DMS153 treated with DMSO at 0.1 percent for 48 hours (cell line): ENCODE measurements at regions not wholly inside any gene's neighbourhood (a gene's known extent, or its start where the extent isn't known, plus 50 kb on each side); places are given as distances from the start of the nearest gene placed in this dataset.

Source experiments
- DNase-seq: peaks from one replicate; lab custom pipeline; 2025; ENCODE audit not compliant: unreplicated experiment; lab: John Stamatoyannopoulos, UW

DNA sequence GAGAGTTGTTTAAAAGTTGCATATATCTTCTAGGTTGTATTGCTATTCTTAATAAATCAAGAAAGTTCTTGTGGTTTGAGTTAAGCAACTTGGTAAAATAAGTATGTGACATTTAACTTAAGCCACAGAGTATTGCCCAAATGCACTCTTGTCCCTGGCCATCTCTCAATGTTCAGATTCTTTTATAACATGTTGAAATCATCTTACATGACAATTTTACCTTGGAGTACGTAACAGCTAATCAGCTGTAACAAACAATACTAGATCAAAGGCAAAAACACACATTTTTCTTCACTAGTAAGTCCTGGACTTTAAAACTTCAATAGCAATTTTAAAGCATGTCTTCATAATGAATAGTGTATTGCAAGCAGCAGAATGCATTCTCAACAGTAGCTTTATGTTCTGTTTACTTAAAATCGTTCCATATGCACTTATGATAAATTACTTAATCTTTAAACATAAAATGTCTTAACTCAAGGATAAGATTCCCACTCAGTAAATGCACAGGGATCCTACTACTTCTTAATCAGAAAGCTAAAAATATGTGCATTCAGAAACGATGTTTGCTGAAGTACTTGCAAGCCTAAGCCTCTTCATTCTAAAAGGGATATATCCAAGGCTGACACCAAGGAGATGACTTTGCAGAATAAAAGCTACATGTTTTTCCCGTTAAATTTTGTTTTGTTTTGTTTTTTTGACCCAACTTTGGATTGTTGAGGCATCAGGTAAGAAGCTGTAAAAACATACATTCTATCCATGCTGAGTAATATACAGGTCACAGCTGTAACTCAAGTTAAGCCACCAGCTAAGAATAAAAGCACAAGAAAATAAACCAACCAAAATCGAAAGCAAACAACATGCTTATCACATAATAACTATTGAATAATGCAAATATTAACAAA lies 86.1 kb upstream of the NFIB start:
- DNase-seq, result peak; percentile 63

DNA sequence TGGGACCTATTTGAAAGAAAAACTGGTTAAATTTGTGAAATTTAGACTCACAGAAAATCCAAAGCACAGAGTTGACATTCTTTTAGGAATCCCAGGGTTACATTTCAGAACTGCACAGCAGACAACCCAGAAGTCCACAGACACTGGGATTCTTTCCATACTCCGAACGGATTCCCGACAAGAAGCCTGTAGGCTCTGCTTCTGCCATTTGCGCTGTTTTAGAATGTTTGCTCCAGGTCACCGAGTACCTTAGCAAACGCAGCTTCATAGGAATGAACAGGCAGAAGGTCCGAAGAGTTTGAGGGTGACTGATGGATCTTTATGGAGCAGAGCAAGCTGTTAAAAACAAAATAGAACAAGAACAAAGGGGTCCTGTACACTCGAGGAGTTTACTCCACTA lies 84.5 kb upstream of the NFIB start:
- peak; percentile 27 for DNase-seq

DNA sequence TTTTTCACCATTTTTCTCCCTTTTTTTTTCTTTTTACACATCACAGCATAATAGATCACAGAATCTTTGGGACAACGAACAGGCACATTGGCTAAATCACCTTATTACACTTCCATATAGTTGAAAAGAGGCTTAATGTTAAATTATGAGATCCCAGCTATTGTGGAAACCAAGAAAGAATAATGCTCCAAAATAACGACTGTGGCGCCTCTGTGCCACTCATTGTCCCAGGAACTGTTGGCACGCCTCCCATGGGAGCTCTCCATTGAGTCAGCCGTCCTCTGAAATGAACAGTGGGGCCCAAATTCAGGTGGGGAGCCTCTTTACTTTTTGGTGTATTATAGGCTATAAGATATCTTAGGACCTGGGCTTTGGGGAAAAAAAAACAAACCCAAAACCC lies 82.2 kb upstream of the NFIB start:
- DNase-seq, result peak; percentile 35

GRCh38 chr9:14395317-14396082 lies 81.6 kb upstream of the NFIB start:
- peak; percentile 51 for DNase-seq

DNA sequence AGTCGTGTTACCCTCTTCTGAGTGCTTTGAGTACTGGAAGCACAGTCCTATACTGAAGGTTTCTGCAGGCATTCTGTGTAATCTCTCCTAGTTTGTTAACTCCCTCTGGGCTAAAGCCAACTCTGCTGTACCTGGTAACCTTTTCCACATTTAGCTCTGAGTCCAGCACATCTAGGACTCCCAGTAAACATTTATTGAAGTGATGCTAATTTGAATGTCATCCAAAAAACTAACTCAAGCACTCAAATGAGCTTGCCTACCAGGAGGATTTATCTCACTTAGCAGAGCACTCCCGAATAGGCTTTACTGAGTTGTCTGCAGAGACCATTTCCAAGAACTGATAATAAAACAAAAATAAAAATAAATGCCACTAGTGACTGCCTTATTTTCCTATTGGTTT lies 79.5 kb upstream of the NFIB start:
- no peak for DNase-seq

- DNase-seq, result no peak
These were observed 77.7 kb upstream of the NFIB start for GRCh38 chr9:14391620-14392019.

DNA sequence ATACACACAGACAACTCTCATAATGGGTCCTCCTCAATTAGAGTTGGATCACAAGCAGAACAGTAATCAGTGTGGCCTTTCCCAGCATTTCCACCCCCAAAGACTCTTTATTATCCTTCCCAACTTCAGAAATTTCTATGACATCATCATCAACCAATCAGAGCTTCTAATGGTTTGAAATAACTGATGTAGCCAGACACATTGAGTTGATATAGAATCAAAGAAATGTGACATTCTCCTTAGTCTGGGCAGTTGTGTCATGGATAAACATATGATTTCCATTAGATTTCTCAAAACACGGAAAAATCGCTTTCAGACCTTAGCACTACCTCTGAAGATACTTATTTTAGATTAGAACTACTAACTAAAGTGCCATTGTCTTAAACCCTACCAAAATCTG lies 75.7 kb upstream of the NFIB start:
- no peak for DNase-seq

DNA sequence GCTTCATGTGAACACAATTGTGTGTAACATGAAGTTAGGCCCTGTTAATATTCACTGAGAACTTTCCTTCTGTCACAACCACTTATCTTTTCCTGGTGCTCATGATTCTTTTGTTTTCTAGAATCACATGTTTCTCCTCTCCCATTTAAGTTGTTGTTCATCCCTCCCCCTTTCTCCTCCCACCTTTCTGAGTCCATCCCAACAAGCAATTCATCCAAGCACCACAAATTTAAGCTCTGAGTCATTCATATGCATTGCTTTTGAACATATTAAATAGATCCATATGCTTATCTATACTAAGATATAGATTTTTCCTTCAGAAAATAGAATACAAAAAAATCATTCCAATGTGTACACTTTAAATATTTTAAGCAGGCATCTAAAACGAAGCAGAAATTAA lies 75.2 kb upstream of the NFIB start:
- no peak for DNase-seq

DNA sequence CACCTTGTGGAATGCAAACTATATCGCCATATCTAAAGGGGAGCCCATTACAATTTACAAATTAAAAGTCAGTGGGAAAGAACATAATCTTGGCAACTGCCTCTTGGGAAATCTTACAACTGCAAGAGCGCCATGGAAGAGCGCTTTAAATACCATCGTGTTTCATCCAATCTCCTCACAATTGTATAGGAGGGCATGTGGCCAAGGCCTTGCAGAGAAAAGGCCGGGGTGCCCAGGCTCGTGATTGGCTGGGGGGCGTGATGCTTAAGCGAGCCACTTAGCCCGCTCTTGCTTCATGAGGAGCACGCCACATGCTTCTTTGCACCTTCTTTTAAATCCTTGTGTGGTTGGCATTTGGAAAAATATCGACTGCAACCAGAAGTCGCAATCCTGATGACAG lies 69.8 kb upstream of the NFIB start:
- no peak for DNase-seq

DNA sequence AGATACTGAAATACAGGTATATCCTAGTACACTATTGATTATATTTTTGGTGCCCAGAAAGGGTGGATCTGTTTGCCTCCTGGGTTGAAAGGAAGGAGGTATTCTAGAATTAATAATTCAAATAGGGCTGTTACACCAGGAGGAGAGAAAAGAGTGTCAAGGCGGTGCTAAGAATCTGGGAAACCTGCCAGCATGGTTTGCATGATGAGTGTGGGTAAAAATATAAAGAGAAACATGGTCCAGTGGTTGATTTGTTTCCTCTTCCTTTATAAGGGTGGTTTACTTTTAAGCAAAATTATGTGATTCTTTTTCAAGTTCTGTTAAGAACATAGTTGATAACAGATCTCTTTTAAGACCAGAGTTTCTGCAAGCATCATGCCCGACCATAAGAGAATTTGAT lies 69.4 kb upstream of the NFIB start:
- peak; percentile 38 for DNase-seq

DNA sequence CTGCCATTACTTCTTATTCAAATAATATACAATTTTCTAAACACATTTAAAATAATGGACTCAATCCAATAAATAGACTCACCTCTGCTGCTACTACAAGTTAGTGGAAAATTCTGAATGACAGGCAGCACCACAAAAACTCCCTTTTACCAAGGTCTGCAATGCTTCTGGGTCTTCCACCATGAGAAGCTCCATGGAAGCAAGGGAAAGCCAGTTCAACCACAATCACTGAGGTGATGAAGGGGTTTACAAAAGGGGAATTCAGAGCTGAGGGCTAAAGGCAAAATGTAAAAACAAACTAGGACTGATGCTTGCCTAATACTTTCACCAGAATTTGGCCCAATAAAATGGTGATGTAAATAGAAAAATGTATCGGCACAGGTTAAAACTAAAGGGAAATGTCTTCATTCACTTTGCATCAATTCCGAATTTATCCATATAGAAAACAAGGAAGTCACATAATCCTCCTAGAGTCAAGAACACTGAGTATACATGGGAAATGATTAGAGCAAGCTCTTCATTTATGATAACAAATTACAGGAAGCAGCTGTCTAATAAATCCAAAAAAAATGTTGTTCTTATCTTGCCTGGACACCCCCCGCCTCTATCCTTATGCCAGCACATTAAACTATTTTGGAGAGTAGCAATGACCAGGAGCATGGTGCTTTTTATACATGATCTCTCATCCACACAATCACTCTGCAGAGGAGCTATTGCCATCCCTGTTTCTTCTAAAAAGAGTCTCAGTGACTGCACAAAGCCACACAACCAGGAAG lies 66.3 kb upstream of the NFIB start:
- no peak for DNase-seq

DNA sequence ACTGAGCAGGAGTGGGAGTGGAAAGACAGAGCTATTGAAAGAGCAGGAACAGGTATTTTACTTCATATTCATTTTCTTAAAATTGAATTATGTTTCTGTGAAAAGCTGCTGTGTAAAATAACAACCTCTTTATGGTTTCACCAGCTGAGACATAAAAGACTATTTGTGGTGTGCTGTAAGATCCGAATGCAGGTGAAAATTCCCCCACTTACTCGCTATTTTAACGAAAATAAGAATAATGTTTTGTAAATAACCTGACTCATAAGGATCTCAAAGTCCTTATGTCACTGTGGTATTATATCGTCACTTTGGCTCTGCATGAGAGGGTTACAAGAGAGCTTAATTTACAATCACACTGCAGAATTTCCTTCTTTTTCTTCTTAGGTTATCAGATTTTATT lies 65.3 kb upstream of the NFIB start:
- DNase-seq, result no peak

GRCh38 chr9:14373706-14374105 lies 59.8 kb upstream of the NFIB start:
- DNase-seq, result no peak

DNA sequence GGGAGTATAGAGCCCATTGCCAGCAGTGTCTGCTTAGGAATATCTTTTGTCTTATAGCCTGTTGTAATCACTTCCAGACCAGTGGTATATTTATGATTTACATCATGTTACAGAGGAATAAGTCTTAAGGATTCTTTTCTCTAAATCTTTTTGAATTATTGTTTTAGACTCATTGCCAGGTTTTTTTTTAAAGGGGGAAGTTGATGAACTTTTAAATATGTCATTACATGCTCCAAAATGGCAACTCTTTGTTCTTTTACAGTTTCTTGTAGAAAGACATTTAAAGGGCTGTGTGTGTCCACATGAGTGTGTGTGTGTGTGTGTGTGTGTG lies 59.4 kb upstream of the NFIB start:
- no peak for DNase-seq

DNA sequence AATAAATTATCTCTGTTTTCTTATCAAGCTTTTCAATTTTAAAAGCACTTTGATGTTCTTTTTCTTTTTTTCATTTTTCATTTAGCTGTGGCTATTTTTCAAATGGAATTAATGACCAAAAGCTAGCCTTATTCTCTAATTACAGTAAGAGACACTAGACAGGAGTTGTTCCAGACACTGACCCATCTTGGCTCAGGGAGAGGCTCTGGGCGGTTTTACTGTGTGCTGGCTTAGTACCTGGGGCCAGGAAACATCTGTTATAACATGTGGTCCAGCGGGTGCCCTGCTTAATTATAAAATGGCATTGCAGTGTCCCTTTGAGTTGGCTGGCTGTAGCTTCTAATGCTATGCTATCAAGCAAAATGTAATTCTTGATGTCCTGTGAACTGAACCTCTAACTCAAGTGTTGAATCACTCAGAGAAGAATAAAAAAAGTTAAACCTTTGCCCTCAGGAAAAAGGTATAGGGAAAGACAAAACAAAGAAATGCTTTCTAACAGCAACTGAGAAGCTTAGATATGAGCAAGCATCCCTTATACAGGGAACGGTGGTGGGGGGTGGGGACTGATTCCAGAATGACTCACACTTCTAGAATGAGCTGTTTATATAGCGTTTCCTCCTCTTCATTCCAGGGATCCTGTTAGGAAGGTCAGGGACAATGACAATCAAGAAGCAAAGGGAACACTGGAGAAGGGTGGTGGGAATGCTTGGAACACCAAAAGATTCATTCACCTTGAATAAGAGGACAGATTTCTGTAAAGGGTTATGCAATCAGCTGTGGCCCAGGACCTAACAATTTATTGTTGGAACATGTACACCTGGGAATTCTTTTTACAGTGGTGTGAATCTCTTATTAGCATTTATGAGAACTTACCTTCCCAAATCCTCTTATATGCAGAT lies 58.7 kb upstream of the NFIB start:
- DNase-seq, result peak; percentile 62

DNA sequence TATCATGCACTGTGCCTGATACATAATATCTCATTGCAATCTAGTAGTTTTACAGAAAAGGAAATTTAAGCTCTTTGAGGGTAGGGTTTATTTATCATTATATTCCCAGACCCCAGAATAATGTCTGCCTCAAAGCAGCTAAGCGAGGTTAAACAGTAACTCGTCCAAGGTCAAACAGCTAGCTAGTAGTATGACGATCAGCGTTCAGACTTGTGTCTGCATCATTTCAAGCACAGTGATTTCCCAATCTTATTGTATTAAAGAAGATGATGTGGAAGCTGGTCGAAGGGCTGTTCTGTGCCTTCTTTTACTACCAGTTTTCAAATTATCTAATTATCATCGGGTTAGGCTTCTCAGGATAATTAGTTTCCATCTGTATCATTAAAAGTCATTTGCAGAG lies 55.1 kb upstream of the NFIB start:
- no peak for DNase-seq

- DNase-seq, result no peak
These were observed 52.1 kb upstream of the NFIB start for GRCh38 chr9:14366076-14366475.

GRCh38 chr9:14365670-14366069 lies 51.7 kb upstream of the NFIB start:
- DNase-seq, result no peak
